Fibroblast of lung (primary cell): ENCODE measurements at regions not wholly inside any gene's neighbourhood (a gene's known extent, or its start where the extent isn't known, plus 50 kb on each side); places are given as distances from the start of the nearest gene placed in this dataset.

Experiments
- CTCF ChIP-seq, 2 donors: IDR thresholded peaks in 1 of 2; conservative IDR thresholded peaks in 1 of 2; 1 replicate in 1 of 2; 2 replicates in 1 of 2; pipeline ENCODE4 v1.5.1; 2011 to 2012; ENCODE audit warnings: low read length in 2 of 2, control low read depth in 1 of 2, inconsistent platforms in 1 of 2, low read depth in 1 of 2, mild to moderate bottlenecking in 1 of 2
- EZH2 ChIP-seq: IDR thresholded peaks from 2 replicates; pipeline ENCODE4 v1.5.1; 2012; ENCODE audit warnings: low read length, control low read depth, mild to moderate bottlenecking; ENCODE audit errors: missing control alignments

- TF ChIP-seq CTCF (conservative IDR thresholded peaks at IDR 0.05 in 1 of 2, IDR thresholded peaks at IDR 0.05 in 1 of 2; ENCODE audit: low read depth in 1 of 2, low read length in 2 of 2) (no peak), EZH2 (no peak)
These were observed 571.6 kb downstream of the MATN1 start for GRCh38 chr1:30151826-30152225.
